Panc1 (cell line): ENCODE measurements at regions not wholly inside any gene's neighbourhood (a gene's known extent, or its start where the extent isn't known, plus 50 kb on each side); places are given as distances from the start of the nearest gene placed in this dataset.

ENCODE experiments used
- ATAC-seq: fragments of 200-7000 bp; cut with Tn5 transposase; 2 replicates; pipeline ENCODE4 v1.9.1; 2020; ENCODE audit warnings: mild to moderate bottlenecking, moderate library complexity
- BruUV-seq: library from RNA; stranded (reverse); fragments of 400-500 nt; replicated peaks from 2 replicates; lab custom pipeline; 2021; lab: Mats Ljungman, UMichigan
- CTCF ChIA-PET: fragments of 300-600 bp; sonication (Branson Sonifier 250); formaldehyde crosslinking; loops from one replicate; lab custom pipeline; 2022; ENCODE audit warnings: antibody characterized with exemption; lab: Charles Lee
- POLR2A ChIA-PET: fragments of 300-600 bp; sonication (Branson Sonifier 250); formaldehyde crosslinking; loops from one replicate; lab custom pipeline; 2022; ENCODE audit warnings: antibody characterized with exemption; lab: Charles Lee
- DNase-seq: peaks from one replicate; pipeline ENCODE4 v3.0.0-alpha.2; 2010; ENCODE audit warnings: low read depth, low spot score
- H3K27ac ChIP-seq: 2 replicates; pipeline ENCODE4 v1.5.1; 2011; ENCODE audit warnings: mild to moderate bottlenecking, low read length, inconsistent platforms
- H3K27me3 ChIP-seq: fragments of 200-500 bp; sonication (Bioruptor generic); 2 replicates; pipeline ENCODE4 v1.6.0; 2014; ENCODE audit warnings: low read length, inconsistent platforms; ENCODE audit not compliant: control insufficient read depth, insufficient read depth
- H3K36me3 ChIP-seq: fragments of 200-500 bp; sonication (Bioruptor generic); 2 replicates; pipeline ENCODE4 v1.5.1; 2014; ENCODE audit warnings: inconsistent platforms, mild to moderate bottlenecking, low read length, moderate library complexity; ENCODE audit not compliant: control insufficient read depth, insufficient read depth
- H3K4me1 ChIP-seq: 2 replicates; pipeline ENCODE4 v1.5.1; 2011; ENCODE audit warnings: inconsistent platforms, mild to moderate bottlenecking, low read length, moderate library complexity; ENCODE audit not compliant: control insufficient read depth, insufficient read depth
- H3K4me3 ChIP-seq, 2 experiments: 2 replicates each; pipeline ENCODE4 v1.5.1; 2011 to 2012; ENCODE audit warnings: low read depth in 2 of 2, low read length in 2 of 2, mild to moderate bottlenecking in 2 of 2, inconsistent platforms in 1 of 2, moderate library complexity in 1 of 2
- H3K9me3 ChIP-seq: fragments of 200-500 bp; sonication (Bioruptor generic); 2 replicates; pipeline ENCODE4 v1.5.1; 2014; ENCODE audit warnings: low read depth, mild to moderate bottlenecking, inconsistent platforms, low read length, moderate library complexity; ENCODE audit not compliant: control insufficient read depth, insufficient read depth
- CTCF ChIP-seq: fragments of 450-650 bp; IDR thresholded peaks from 2 replicates; pipeline ENCODE4 v1.5.1; 2017; ENCODE audit warnings: mild to moderate bottlenecking
- POLR2AphosphoS5 ChIP-seq: IDR thresholded peaks from 2 replicates; pipeline ENCODE4 v1.6.1; 2012; ENCODE audit warnings: mild to moderate bottlenecking, low read depth, low read length, moderate library complexity
- REST ChIP-seq, 2 experiments: IDR thresholded peaks; 2 replicates each; pipeline ENCODE4 v1.6.1; 2011 to 2012; ENCODE audit warnings: low read depth in 2 of 2, control low read depth in 1 of 2, low read length in 1 of 2, mild to moderate bottlenecking in 1 of 2, moderate library complexity in 1 of 2; ENCODE audit not compliant: insufficient read depth in 1 of 2
- SIN3A ChIP-seq: IDR thresholded peaks from 2 replicates; pipeline ENCODE4 v1.6.1; 2012; ENCODE audit warnings: low read depth, mild to moderate bottlenecking, low read length, moderate library complexity, borderline replicate concordance; ENCODE audit not compliant: insufficient read depth
- TCF7L2 ChIP-seq: IDR thresholded peaks from 2 replicates; pipeline ENCODE4 v1.6.1; 2011; ENCODE audit warnings: mild to moderate bottlenecking, low read depth, low read length, inconsistent platforms
- in situ Hi-C: cut with HindIII; loops from 2 replicates; pipeline ENCODE4 v1.10.0; 2016; ENCODE audit warnings: low sequenced_read_pairs, low pct_unique_long_range_greater_than_20kb
- intact Hi-C: fragments of 100-400 bp; cut with micrococcal nuclease; formaldehyde crosslinking; loops from one replicate; pipeline ENCODE4 v1.10.0; 2022; ENCODE audit not compliant: unreplicated experiment

- peaks cover 11% of the 10 kb centered on the region for H3K9me3 ChIP-seq
- intact Hi-C loops (no loop called here), in situ Hi-C loops (no loop called here)
- no peak overlapping the region for H3K4me3 ChIP-seq
- ATAC-seq: no peak
- no peak for TF ChIP-seq REST (IDR thresholded peaks at IDR 0.05; ENCODE audit: insufficient read depth in 1 of 2, low read depth in 2 of 2, low read length in 1 of 2)
- no peak for TF ChIP-seq CTCF
- H3K36me3 ChIP-seq: no peaks in the 10 kb centered on the region
- H3K4me1 ChIP-seq: no peaks in the 10 kb centered on the region; the same call in 1 of the 2 replicates
- H3K27ac ChIP-seq: peak overlapping the region; percentile 74
- no peak for DNase-seq
- POLR2A ChIA-PET: interaction anchor here (0.6 kb wide), 1 partner anchor 1388 kb away, joined by 3 read pairs; no protein-coding TSS in a partner anchor
- no peaks in the 10 kb centered on the region for H3K27me3 ChIP-seq
- no TSS peak for BruUV-seq
- CTCF ChIA-PET: no interaction called here
These were observed 949.7 kb upstream of the NUDT12 start for GRCh38 chr5:104512063-104512825.

- peak overlapping the region; percentile 21; the same call in 1 of the 2 replicates for H3K27ac ChIP-seq
- no peaks in the 10 kb centered on the region for H3K36me3 ChIP-seq
- intact Hi-C loops: no loop called here
- CTCF ChIA-PET: no interaction called here
- POLR2A ChIA-PET: no interaction called here
- H3K4me3 ChIP-seq: no peak overlapping the region
- H3K9me3 ChIP-seq: no peaks in the 10 kb centered on the region
- TF ChIP-seq POLR2AphosphoS5 (no peak), REST (IDR thresholded peaks at IDR 0.05; ENCODE audit: insufficient read depth in 1 of 2, low read depth in 2 of 2, low read length in 1 of 2) (no peak), SIN3A (no peak), CTCF (no peak), TCF7L2 (no peak)
- no peaks in the 10 kb centered on the region; the same call in 1 of the 2 replicates for H3K4me1 ChIP-seq
- in situ Hi-C loops: no loop called here
- no peaks in the 10 kb centered on the region for H3K27me3 ChIP-seq
- ATAC-seq (no peak; the same call in 1 of the 2 replicates), DNase-seq (no peak)
- no TSS peak for BruUV-seq
These were observed 935.7 kb upstream of the NUDT12 start for GRCh38 chr5:104498281-104498680.
